ENCODE measurements at regions not wholly inside any gene's neighbourhood (a gene's known extent, or its start where the extent isn't known, plus 50 kb on each side); places are given as distances from the start of the nearest gene placed in this dataset.

GRCh38 chr4:126172126-126172525 is 857.4 kb downstream of the FAT4 start:
- H3K4me3 ChIP-seq (ENCODE audit: control insufficient read depth, low read depth, low read length) = no peak overlapping the region
- DNase-seq (ENCODE audit: low read depth) = no peak
- no peak for TF ChIP-seq CTCF (conservative IDR thresholded peaks at IDR 0.05; ENCODE audit: control insufficient read depth, insufficient read depth, low read depth, low read length)

- no peak for TF ChIP-seq CTCF (conservative IDR thresholded peaks at IDR 0.05; ENCODE audit: control insufficient read depth, insufficient read depth, low read depth, low read length)
- DNase-seq (ENCODE audit: low read depth) = no peak
- H3K4me3 ChIP-seq (ENCODE audit: control insufficient read depth, low read depth, low read length) = no peak overlapping the region
These were observed 859.9 kb downstream of the FAT4 start for GRCh38 chr4:126174627-126175026.

GRCh38 chr4:126180642-126181041 is 865.9 kb downstream of the FAT4 start:
- H3K4me3 ChIP-seq (ENCODE audit: control insufficient read depth, low read depth, low read length) = no peak overlapping the region
- no peak for DNase-seq (ENCODE audit: low read depth)
- TF ChIP-seq CTCF (conservative IDR thresholded peaks at IDR 0.05; ENCODE audit: control insufficient read depth, insufficient read depth, low read depth, low read length) = no peak

- no peak for TF ChIP-seq CTCF (conservative IDR thresholded peaks at IDR 0.05; ENCODE audit: control insufficient read depth, insufficient read depth, low read depth, low read length)
- no peak for DNase-seq (ENCODE audit: low read depth)
- no peak overlapping the region for H3K4me3 ChIP-seq (ENCODE audit: control insufficient read depth, low read depth, low read length)
These were observed 867.6 kb downstream of the FAT4 start for GRCh38 chr4:126182336-126182735.

- no peak overlapping the region for H3K4me3 ChIP-seq (ENCODE audit: control insufficient read depth, low read depth, low read length)
- no peak for TF ChIP-seq CTCF (conservative IDR thresholded peaks at IDR 0.05; ENCODE audit: control insufficient read depth, insufficient read depth, low read depth, low read length)
- no peak for DNase-seq (ENCODE audit: low read depth)
These were observed 868.0 kb downstream of the FAT4 start for GRCh38 chr4:126182786-126183185.

GRCh38 chr4:126183206-126183605 is 868.5 kb downstream of the FAT4 start:
- H3K4me3 ChIP-seq (ENCODE audit: control insufficient read depth, low read depth, low read length) = no peak overlapping the region
- DNase-seq (ENCODE audit: low read depth) = no peak
- TF ChIP-seq CTCF (conservative IDR thresholded peaks at IDR 0.05; ENCODE audit: control insufficient read depth, insufficient read depth, low read depth, low read length) = no peak

- DNase-seq (ENCODE audit: low read depth) = no peak
- H3K4me3 ChIP-seq (ENCODE audit: control insufficient read depth, low read depth, low read length) = no peak overlapping the region
- TF ChIP-seq CTCF (conservative IDR thresholded peaks at IDR 0.05; ENCODE audit: control insufficient read depth, insufficient read depth, low read depth, low read length) = no peak
These were observed 876.8 kb downstream of the FAT4 start for GRCh38 chr4:126191536-126191935.
